HG03280 (cell line): ENCODE measurements at regions not wholly inside any gene's neighbourhood (a gene's known extent, or its start where the extent isn't known, plus 50 kb on each side); places are given as distances from the start of the nearest gene placed in this dataset.

ENCODE experiments used
- ATAC-seq: cut with Tn5 transposase; IDR thresholded peaks from one replicate; pipeline ENCODE4 v1.9.1; 2021; ENCODE audit warnings: mild to moderate bottlenecking, moderate library complexity; ENCODE audit not compliant: unreplicated experiment

DNA sequence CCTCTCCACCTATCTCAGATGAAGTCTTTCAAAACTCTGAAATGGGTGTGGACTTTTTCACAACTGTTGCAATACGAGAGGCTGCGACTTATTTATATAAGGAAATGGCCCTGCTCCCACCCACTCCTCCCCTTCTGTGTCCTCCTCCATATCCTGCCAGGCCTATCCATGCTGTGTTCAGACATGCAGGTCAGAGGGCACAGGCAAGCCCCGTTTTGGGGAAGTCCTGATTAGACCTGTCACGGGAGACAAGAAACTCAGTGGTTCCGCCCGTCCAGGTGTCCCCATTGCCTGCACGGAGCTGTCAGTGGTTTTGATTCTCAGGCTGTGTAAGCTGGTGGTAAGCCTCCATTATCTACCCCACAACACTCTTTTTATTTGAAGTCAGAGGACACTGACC, 99.6 kb upstream of the MGAT5 start:
- peak; percentile 39 for ATAC-seq

GRCh38 chr2:134155134-134155533, 98.7 kb upstream of the MGAT5 start:
- peak; percentile 81 for ATAC-seq

- no peak for ATAC-seq
Measured at GRCh38 chr2:134158295-134158694, 95.6 kb upstream of the MGAT5 start.

DNA sequence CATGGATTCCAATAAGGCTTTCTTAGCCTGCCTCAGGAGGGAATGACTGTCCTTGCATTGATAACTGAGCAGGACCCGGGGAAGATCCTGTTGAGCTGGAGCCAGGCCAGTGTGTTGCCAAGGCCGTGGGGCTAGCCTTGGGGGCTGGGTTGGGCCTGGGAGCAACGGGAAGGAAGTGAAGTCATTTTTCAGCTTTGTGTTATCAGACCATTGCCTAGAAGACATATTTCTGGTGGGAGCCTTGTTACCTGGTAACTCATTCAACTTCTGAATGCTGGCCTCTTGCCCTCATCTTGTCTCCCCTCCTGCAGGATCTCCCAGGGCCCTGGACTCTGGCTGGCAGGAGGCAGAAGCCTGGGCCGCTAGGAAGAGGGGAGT, 92.7 kb upstream of the MGAT5 start:
- no peak for ATAC-seq

- ATAC-seq = no peak
Measured at GRCh38 chr2:134163336-134163735, 90.5 kb upstream of the MGAT5 start.

DNA sequence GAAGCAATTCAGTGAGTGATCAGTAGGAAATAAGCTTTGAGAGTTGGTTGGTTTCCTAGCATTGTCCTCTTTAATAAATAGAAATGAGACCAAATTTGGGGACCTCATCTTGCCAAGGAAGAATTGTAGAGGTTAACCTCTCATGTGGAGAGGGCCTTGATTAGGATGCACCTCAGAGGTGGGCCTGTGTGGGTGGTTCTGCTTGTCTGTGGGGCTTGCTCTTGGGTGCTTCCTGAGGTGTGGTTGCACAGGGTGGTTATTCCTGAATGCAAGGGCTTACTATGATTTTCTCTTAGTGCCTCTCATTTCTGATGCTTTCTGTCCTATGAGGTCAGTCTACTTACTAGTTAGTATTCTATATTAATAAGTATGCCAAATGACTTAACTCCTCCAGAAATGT, 89.6 kb upstream of the MGAT5 start:
- ATAC-seq = no peak

- ATAC-seq = no peak
Measured at GRCh38 chr2:134167015-134167414, 86.9 kb upstream of the MGAT5 start.

- ATAC-seq = peak; percentile 68
Measured at GRCh38 chr2:134169788-134170187, 84.1 kb upstream of the MGAT5 start.

DNA sequence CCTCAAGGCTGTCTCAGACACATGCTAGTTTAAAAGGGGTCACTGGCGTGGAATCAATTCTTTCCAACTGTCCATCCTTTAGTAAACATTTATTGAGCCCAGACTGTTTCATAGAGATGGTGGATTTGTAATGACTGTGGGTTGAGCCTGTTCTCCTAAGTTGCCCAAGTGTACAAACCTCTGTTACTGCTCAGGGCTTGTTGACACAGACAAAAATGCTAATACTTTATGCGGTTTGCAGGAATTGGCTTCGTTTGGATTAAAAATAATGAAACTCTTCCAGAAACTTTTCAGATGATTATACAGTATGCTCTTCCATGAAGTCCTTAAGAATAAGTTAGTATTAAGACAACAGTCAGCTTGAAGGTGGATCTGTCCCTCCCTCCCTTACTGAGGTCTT, 83.6 kb upstream of the MGAT5 start:
- ATAC-seq = no peak

- ATAC-seq = no peak
Measured at GRCh38 chr2:134170700-134171099, 83.2 kb upstream of the MGAT5 start.

DNA sequence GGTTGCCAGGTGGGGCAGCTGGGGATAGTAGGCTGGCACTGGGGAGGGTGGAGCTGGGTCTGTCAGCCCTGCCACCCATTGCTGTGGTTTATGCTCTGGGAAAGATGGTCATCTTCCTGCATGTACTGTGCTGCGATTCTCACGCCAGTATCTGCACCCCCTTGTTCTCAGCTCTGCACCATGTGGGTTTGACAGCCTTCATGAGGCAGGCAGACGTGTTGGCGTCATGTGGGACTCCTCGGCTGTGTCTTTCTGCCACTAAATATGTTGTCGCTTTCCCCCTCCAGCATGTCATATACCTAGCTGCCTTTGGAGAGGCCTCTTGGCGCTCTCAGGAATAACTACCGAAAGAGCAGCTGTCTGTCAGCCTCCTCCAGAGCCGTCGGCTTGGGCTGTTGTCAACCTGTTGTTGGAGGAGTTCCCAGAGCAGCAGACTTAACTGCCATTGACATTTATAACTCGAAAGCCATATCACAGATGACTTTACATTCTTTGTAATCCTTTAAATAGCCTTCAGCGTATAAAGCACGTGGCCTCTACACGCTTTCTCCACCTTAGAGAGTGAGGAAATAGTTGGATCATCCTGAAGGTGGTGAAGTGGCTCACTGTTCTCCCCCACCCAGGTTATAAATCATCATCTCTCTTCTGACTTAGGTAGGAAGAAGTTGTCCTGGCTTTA, 80.4 kb upstream of the MGAT5 start:
- ATAC-seq = no peak

GRCh38 chr2:134174711-134175110, 79.2 kb upstream of the MGAT5 start:
- ATAC-seq = no peak

GRCh38 chr2:134175834-134176233, 78.0 kb upstream of the MGAT5 start:
- no peak for ATAC-seq

DNA sequence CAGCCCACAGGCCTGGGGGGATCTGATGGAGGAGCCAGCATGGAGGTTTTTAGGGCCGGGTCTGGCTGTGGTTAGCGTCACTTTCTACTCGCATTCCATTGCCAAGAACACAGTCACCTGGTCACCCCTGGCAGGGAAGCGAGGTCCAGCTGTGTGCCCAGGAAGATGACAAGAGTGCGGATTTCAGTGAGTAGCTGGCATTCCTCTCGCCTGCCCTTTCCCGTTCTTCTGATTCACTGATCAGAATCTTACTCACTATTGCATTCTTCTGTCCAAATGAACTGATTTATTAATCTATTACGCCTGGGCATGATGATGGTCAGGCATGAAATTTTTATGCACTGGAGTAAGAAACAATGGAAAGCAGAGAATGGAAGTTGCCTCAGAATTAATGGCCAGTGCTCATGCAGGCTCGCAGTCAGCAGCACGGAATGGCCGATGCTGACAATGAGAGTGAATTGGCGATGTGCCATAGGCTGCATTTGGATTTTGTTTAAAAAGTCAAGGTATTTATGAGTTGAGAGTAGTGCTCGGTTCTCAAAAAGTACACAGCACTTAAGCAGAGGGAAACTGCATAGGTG, 76.4 kb upstream of the MGAT5 start:
- ATAC-seq = no peak

DNA sequence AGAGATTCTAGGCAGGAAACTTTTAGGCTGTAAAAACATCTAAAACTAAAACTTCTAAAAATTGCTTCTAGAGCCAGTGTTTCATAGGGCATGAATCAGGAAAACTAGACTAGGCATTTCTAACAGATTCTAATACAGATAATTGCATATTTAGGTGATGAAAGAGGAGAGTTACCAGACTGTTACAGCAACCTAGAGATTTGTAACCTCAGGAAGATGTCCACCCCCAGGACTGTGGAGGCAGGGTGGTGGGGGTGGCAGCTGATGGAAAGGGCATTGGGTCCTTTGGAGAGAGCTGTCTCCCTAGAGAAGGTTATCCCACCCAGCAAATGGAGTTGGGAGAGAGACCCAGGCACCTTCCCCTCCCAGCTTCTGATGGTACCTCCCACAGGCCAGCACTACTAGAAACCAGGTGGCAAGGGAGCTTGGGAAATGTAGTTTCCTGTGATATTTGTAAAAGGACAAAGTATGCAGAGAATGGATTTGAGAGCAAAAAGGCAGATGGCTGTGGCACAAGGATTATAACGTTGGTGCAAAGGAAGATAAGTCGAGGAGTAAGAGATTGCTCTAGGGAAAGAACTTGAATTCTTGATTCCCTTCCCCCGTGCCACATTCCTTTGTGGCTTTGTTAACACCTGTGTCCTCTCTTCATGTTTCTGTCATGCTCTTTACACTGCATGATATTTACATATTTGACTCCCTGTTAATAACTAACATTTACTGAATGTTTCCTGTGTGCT, 75.6 kb upstream of the MGAT5 start:
- ATAC-seq = no peak

- ATAC-seq = peak; percentile 42
Measured at GRCh38 chr2:134181219-134181618, 72.7 kb upstream of the MGAT5 start.

DNA sequence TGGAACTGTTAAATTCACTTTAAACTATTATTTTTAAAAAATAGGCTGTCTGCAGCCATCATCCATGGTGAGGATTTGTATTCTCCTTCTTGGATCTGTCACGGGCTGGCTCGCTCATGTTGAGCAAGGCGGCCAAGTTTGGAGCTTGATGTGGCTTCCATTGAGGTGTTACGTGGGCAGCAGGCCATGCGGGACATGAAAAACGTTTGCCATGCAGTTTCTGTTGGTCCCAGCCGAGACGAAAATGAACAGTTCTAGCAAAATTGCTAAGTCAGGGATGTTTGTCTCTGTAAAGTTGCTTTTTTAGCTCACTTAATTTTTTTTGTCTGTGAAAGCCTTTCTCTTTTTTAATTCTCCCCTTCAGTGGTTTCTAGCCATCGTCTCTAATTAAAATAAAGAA, 70.2 kb upstream of the MGAT5 start:
- no peak for ATAC-seq

- no peak for ATAC-seq
Measured at GRCh38 chr2:134185639-134186038, 68.2 kb upstream of the MGAT5 start.

- no peak for ATAC-seq
Measured at GRCh38 chr2:134189009-134189720, 64.7 kb upstream of the MGAT5 start.

DNA sequence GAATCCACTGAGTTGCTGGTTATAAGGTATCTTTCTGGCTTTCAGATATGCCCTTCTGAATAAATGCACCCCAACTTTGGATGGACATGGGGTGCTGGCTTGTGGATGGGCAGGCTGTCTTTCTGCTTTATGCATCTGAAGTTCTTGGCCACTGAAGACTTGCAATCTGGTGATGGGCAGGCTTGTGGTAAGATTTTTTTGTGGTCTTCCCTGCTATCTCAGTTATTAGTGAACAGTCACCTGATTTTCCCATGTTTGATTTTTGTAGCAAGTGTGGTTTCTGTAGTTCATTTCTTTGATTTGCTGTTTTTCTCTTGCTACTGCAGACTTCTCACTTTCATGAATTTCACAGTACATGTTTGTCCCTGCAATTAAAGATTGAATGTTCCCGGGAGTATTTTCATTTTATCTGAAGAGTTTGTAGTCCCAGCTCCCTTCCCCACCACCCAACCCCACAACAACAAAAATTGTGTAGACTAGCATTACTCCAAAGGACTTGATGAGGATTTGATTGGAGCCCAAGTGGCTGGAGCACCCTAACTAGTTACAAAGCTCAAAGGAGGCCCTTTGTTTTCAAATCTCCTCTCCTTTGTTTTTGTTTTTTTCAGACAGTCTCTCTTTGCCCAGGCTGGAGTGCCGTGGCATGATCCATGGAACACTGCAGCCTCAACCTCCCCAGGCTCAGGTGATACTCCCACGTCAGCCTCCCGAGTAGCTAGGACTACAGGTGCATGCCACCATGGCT, 63.6 kb upstream of the MGAT5 start:
- ATAC-seq = no peak

- no peak for ATAC-seq
Measured at GRCh38 chr2:134190807-134191203, 63.1 kb upstream of the MGAT5 start.
